Transverse colon (tissue), 4 donors: ENCODE measurements at regions not wholly inside any gene's neighbourhood (a gene's known extent, or its start where the extent isn't known, plus 50 kb on each side); places are given as distances from the start of the nearest gene placed in this dataset.

Experiments
- DNase-seq: peaks from one replicate; pipeline ENCODE4 v3.0.0-alpha.2; 2019
- H3K27ac ChIP-seq, 4 donors: fragments of 200-600 bp; sonication (generic); 2 replicates each; pipeline ENCODE4 v1.5.1; 2016 to 2018; ENCODE audit warnings: inconsistent platforms in 4 of 4
- H3K27me3 ChIP-seq: fragments of 200-600 bp; sonication (generic); 2 replicates; pipeline ENCODE4 v1.5.1; 2017; ENCODE audit warnings: inconsistent platforms
- H3K36me3 ChIP-seq, 4 donors: fragments of 200-600 bp; sonication (generic); 2 replicates each; pipeline ENCODE4 v1.5.1; 2017 to 2019; ENCODE audit warnings: inconsistent platforms in 4 of 4
- H3K4me1 ChIP-seq, 4 donors: fragments of 200-600 bp; sonication (generic); 2 replicates each; pipeline ENCODE4 v1.5.1; 2017 to 2020; ENCODE audit warnings: inconsistent platforms in 4 of 4
- H3K4me3 ChIP-seq, 4 donors: fragments of 200-600 bp; sonication (generic); 1 replicate in 1 of 4; 2 replicates in 3 of 4; pipeline versions ENCODE4 v1.5.1 to v1.6.1; 2017 to 2019; ENCODE audit warnings: inconsistent platforms in 4 of 4
- H3K9me3 ChIP-seq, 2 donors: fragments of 200-600 bp; sonication (generic); 2 replicates each; pipeline ENCODE4 v1.5.1; 2017 to 2019; ENCODE audit warnings: inconsistent platforms in 2 of 2
- EP300 ChIP-seq: sonication (generic); formaldehyde crosslinking; IDR thresholded peaks from one replicate; pipeline ENCODE4 v1.6.1; 2017; ENCODE audit warnings: antibody characterized with exemption, low read depth
- POLR2A ChIP-seq: fragments of 450-650 bp; IDR thresholded peaks from one replicate; pipeline ENCODE4 v1.6.1; 2016; ENCODE audit warnings: antibody characterized with exemption, mild to moderate bottlenecking, moderate library complexity
- POLR2AphosphoS5 ChIP-seq, 3 donors: sonication (generic); formaldehyde crosslinking; IDR thresholded peaks; one replicate each; pipeline ENCODE4 v1.6.1; 2016; ENCODE audit warnings: antibody characterized with exemption in 3 of 3
- WGBS, 2 donors: methylation state at CpG; one replicate each; pipeline ENCODE4 v1.1.5; 2018; ENCODE audit warnings: low coverage in 1 of 2; 5-methylcytosine and 5-hydroxymethylcytosine counted together
- in situ Hi-C, 4 donors: fragments of 200-750 bp; cut with MboI; loops; one replicate each; pipeline versions ENCODE4 v1.15.0 to v1.15.1; 2017; ENCODE audit warnings: low sequenced_read_pairs in 3 of 4, low pct_ligation_motif_present in 1 of 4, low pct_unique_long_range_greater_than_20kb in 1 of 4
- intact Hi-C: fragments of 100-400 bp; cut with DNase I; formaldehyde crosslinking; loops from one replicate; pipeline ENCODE4 v1.15.1; 2023; ENCODE audit warnings: low total_unique reads
- TF ChIP-seq, protein P1 (sequence below), 5 experiments: fragments of 200-600 bp in 3 of 5; fragments of 450-650 bp in 2 of 5; sonication (generic) in 3 of 5; IDR thresholded peaks; 1 replicate in 2 of 5; 2 replicates in 3 of 5; pipeline ENCODE4 v1.5.1; 2016 to 2017; ENCODE audit warnings: antibody characterized with exemption in 5 of 5, inconsistent platforms in 3 of 5, mild to moderate bottlenecking in 2 of 5, moderate library complexity in 1 of 5

DNA sequence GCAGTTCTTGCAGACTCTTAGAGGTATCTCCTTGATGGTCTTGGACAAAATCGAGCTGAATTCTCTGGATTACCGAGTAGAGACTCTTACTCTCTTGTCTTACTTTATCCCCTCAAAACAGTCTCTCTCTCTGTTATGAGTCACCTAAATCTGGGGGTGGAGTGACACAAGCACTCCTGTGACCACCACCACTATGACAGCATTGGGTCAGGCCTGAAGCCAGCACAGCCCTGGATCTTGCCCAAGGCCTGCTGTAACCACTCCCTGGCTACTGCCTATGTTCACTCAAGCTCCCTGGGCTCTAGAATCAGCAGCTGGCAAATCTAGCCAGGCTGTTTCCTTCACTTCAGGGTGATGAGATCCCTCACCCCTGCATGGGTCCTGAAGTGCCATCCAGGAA is 662.5 kb downstream of the LUZP2 start:
- no peaks in the 10 kb centered on the region for H3K27me3 ChIP-seq
- intact Hi-C loops: no loop called here
- no peaks in the 10 kb centered on the region for H3K36me3 ChIP-seq
- H3K27ac ChIP-seq: no peak overlapping the region
- no peak overlapping the region for H3K4me3 ChIP-seq
- in situ Hi-C loops: no loop called here
- 94% methylated on average over 2 of the region's 2 CpGs; no CpG with 5 or more reads in 1 of the 2 donors for WGBS, 2 donors
- no peak for DNase-seq
- TF ChIP-seq, protein P1, sequence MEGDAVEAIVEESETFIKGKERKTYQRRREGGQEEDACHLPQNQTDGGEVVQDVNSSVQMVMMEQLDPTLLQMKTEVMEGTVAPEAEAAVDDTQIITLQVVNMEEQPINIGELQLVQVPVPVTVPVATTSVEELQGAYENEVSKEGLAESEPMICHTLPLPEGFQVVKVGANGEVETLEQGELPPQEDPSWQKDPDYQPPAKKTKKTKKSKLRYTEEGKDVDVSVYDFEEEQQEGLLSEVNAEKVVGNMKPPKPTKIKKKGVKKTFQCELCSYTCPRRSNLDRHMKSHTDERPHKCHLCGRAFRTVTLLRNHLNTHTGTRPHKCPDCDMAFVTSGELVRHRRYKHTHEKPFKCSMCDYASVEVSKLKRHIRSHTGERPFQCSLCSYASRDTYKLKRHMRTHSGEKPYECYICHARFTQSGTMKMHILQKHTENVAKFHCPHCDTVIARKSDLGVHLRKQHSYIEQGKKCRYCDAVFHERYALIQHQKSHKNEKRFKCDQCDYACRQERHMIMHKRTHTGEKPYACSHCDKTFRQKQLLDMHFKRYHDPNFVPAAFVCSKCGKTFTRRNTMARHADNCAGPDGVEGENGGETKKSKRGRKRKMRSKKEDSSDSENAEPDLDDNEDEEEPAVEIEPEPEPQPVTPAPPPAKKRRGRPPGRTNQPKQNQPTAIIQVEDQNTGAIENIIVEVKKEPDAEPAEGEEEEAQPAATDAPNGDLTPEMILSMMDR (IDR thresholded peaks at IDR 0.05): no peak
- TF ChIP-seq EP300 (no peak), POLR2AphosphoS5 (IDR thresholded peaks at IDR 0.05) (no peak)
- H3K9me3 ChIP-seq: no peaks in the 10 kb centered on the region
- no peaks in the 10 kb centered on the region for H3K4me1 ChIP-seq

DNA sequence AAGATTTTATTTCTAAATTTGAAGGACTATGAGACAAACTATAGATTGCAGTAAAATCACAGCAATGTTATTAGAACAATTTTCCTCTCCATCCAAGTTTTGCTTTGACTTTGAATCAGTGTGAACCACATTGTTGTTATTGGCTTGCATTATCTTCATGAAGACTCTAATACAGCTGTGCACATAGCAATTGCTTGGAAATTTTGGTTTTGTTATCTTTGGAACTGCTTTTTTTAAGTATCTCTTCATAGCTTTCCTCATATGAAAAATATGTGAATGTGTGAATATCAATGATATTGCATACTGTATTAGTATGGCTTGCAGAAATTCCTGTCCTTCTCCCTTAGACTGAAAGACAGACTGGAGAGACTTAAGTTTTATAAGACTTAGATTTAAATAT is 666.6 kb downstream of the LUZP2 start:
- TF ChIP-seq POLR2A: no peak
- no peaks in the 10 kb centered on the region for H3K36me3 ChIP-seq
- no peak overlapping the region for H3K27ac ChIP-seq
- intact Hi-C loops (no loop called here), in situ Hi-C loops (no loop called here)
- no peaks in the 10 kb centered on the region for H3K27me3 ChIP-seq
- no peaks in the 10 kb centered on the region for H3K9me3 ChIP-seq
- no peak overlapping the region for H3K4me3 ChIP-seq
- no peak for DNase-seq
- no peaks in the 10 kb centered on the region for H3K4me1 ChIP-seq

DNA sequence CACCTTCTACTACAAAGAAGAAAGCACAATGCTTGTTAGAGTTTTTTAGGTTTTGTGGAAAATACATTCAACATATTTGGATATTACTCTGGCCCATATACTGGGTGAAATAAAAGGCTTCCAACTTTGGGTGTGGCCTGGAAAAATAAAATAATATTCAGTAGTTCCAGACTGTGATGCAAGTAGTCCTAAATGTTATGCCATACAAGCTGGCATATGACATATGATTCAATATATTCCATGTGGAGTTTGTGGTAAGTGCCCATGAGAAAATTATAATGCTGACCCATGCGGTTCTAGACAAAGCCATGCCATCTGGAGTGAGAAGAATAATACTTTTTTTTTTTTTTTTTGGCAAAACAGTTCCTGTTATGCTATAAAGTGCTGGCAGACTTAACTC is 683.3 kb downstream of the LUZP2 start:
- no peak overlapping the region for H3K4me3 ChIP-seq
- intact Hi-C loops: no loop called here
- H3K9me3 ChIP-seq: no peaks in the 10 kb centered on the region
- H3K27ac ChIP-seq: no peak overlapping the region
- 52% methylated on average over 1 of the region's 1 CpG; no CpG with 5 or more reads in 1 of the 2 donors for WGBS, 2 donors
- H3K4me1 ChIP-seq: no peaks in the 10 kb centered on the region
- no peaks in the 10 kb centered on the region for H3K27me3 ChIP-seq
- in situ Hi-C loops: no loop called here
- TF ChIP-seq EP300 (no peak), POLR2AphosphoS5 (IDR thresholded peaks at IDR 0.05) (no peak), POLR2A (no peak)
- TF ChIP-seq, protein P1 (IDR thresholded peaks at IDR 0.05): no peak
- H3K36me3 ChIP-seq: no peaks in the 10 kb centered on the region
- DNase-seq: no peak

DNA sequence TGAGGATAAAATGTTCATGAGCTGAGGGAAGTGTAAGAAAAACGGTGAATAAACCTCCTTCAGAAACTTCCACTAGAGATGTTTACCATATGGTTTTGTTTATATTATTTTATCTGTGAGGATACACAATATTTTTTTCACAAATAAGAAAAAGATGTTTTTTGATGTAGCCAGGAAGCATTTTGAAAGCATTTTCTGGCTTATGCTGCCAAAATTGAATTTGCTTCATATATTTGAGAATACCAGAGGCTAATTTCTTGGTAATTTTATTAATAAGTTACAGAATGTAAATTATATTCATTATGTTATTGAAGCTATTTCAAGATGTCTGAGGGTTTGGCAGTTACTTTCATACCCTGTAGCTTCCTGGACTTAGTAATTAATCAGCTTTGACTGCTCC is 686.6 kb downstream of the LUZP2 start:
- H3K36me3 ChIP-seq: no peaks in the 10 kb centered on the region
- in situ Hi-C loops: no loop called here
- intact Hi-C loops: no loop called here
- no peak overlapping the region for H3K4me3 ChIP-seq
- no peaks in the 10 kb centered on the region for H3K9me3 ChIP-seq
- TF ChIP-seq EP300: no peak
- no peak for TF ChIP-seq POLR2AphosphoS5 (IDR thresholded peaks at IDR 0.05)
- no peaks in the 10 kb centered on the region for H3K4me1 ChIP-seq
- no peak overlapping the region for H3K27ac ChIP-seq
- 58 to 76% methylated on average over 1 of the region's 1 CpG for WGBS, 2 donors
- H3K27me3 ChIP-seq: no peaks in the 10 kb centered on the region
- no peak for DNase-seq

DNA sequence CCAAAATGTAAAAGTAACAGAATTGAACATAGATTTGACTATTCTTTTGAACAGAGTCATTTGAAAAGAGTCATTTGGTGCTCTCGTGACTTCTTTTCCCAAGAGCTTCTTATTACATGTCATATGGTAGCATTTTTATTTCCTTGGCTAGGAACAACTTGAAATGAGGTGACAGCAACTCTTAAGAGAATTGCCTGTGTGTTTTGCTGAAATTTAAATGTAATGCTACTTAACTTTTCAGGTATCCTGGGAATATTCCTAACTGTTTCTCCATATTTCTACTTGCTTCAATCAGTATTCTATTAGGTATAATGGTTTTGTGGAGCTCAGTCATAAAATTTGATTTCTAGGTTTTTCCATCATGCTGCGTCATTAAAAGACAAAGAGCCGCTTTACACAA is 700.7 kb downstream of the LUZP2 start:
- Histone ChIP-seq H3K27me3 (no peaks in the 10 kb centered on the region), H3K27ac (no peak overlapping the region), H3K4me1 (no peaks in the 10 kb centered on the region), H3K36me3 (no peaks in the 10 kb centered on the region), H3K9me3 (peaks cover 0 to 5% of the 10 kb centered on the region in 2 donors), H3K4me3 (no peak overlapping the region)
- WGBS, 2 donors: 74 to 83% methylated on average over 3 of the region's 3 CpGs
- in situ Hi-C loops (no loop called here), intact Hi-C loops (no loop called here)
- TF ChIP-seq EP300 (no peak), POLR2A (no peak), POLR2AphosphoS5 (IDR thresholded peaks at IDR 0.05) (no peak)
- TF ChIP-seq, protein P1 (IDR thresholded peaks at IDR 0.05): no peak
- no peak for DNase-seq
